Prostate gland (tissue), 2 donors: ENCODE measurements at regions not wholly inside any gene's neighbourhood (a gene's known extent, or its start where the extent isn't known, plus 50 kb on each side); places are given as distances from the start of the nearest gene placed in this dataset.

ENCODE experiments used
- CTCF ChIP-seq, 4 experiments: fragments of 200-600 bp in 2 of 4; fragments of 450-650 bp in 2 of 4; sonication (generic) in 2 of 4; IDR thresholded peaks; 1 replicate in 3 of 4; 2 replicates in 1 of 4; pipeline ENCODE4 v1.5.1; 2016 to 2019; ENCODE audit warnings: antibody characterized with exemption in 4 of 4, mild to moderate bottlenecking in 2 of 4, moderate library complexity in 2 of 4
- POLR2A ChIP-seq: fragments of 450-650 bp; IDR thresholded peaks from one replicate; pipeline ENCODE4 v1.6.1; 2016; ENCODE audit warnings: antibody characterized with exemption, mild to moderate bottlenecking

GRCh38 chr1:194629011-194629410, 1442.6 kb upstream of the B3GALT2 start:
- TF ChIP-seq POLR2A (no peak), CTCF (IDR thresholded peaks at IDR 0.05) (no peak)
